ENCODE measurements at regions not wholly inside any gene's neighbourhood (a gene's known extent, or its start where the extent isn't known, plus 50 kb on each side); places are given as distances from the start of the nearest gene placed in this dataset.
"Not testable (repeated sequence)": the region's sequence is repeated elsewhere in the genome, so short reads cannot be mapped to it uniquely, and the experiment has no call there.

GRCh38 chr12:25352083-25352918 lies 101.6 kb upstream of the KRAS start:
- H3K4me3 ChIP-seq (ENCODE audit: low read depth, low read length), result no peak overlapping the region
- no peak for TF ChIP-seq POLR2A (IDR thresholded peaks at IDR 0.05; ENCODE audit: extremely low read depth, insufficient read length)
- no peak for TF ChIP-seq MAX (IDR thresholded peaks at IDR 0.05; ENCODE audit: low read depth, low read length)
- TF ChIP-seq CTCF (IDR thresholded peaks at IDR 0.05; ENCODE audit: low read depth, low read length), result no peak
- no peak for TF ChIP-seq MYC (IDR thresholded peaks at IDR 0.05; ENCODE audit: low read depth, low read length)

GRCh38 chr12:25348593-25348895 lies 97.8 kb upstream of the KRAS start:
- TF ChIP-seq POLR2A (IDR thresholded peaks at IDR 0.05; ENCODE audit: extremely low read depth, insufficient read length), result no peak
- no peak for TF ChIP-seq CTCF (IDR thresholded peaks at IDR 0.05; ENCODE audit: low read depth, low read length)
- TF ChIP-seq MAX (IDR thresholded peaks at IDR 0.05; ENCODE audit: low read depth, low read length), result no peak
- no peak for TF ChIP-seq MYC (IDR thresholded peaks at IDR 0.05; ENCODE audit: low read depth, low read length)
- H3K4me3 ChIP-seq (ENCODE audit: low read depth, low read length), result no peak overlapping the region
- DNase-seq (ENCODE audit: low read depth), result no peak

More at GRCh38 chr12:25352083-25352918, 101.6 kb upstream of the KRAS start:
- no peak for DNase-seq (ENCODE audit: low read depth)

GRCh38 chr12:25347716-25348592 lies 97.2 kb upstream of the KRAS start:
- no peak overlapping the region for H3K4me3 ChIP-seq (ENCODE audit: low read depth, low read length)
- no peak for TF ChIP-seq CTCF (IDR thresholded peaks at IDR 0.05; ENCODE audit: low read depth, low read length)
- peak; percentile 31 for DNase-seq (ENCODE audit: low read depth)

- H3K4me3 ChIP-seq (ENCODE audit: low read depth, low read length); DNase-seq (ENCODE audit: low read depth): not testable (repeated sequence)
Observed at GRCh38 chr12:25341877-25342276, 91.1 kb upstream of the KRAS start.

GRCh38 chr12:25337916-25338315 lies 87.2 kb upstream of the KRAS start:
- no peak for DNase-seq (ENCODE audit: low read depth)
- TF ChIP-seq CTCF (IDR thresholded peaks at IDR 0.05; ENCODE audit: low read depth, low read length) (no peak), MYC (IDR thresholded peaks at IDR 0.05; ENCODE audit: low read depth, low read length) (no peak), POLR2A (IDR thresholded peaks at IDR 0.05; ENCODE audit: extremely low read depth, insufficient read length) (no peak), MAX (IDR thresholded peaks at IDR 0.05; ENCODE audit: low read depth, low read length) (no peak)

GRCh38 chr12:25332143-25332542 lies 81.4 kb upstream of the KRAS start:
- TF ChIP-seq CTCF (IDR thresholded peaks at IDR 0.05; ENCODE audit: low read depth, low read length), result no peak
- TF ChIP-seq MAX (IDR thresholded peaks at IDR 0.05; ENCODE audit: low read depth, low read length), result no peak
- TF ChIP-seq POLR2A (IDR thresholded peaks at IDR 0.05; ENCODE audit: extremely low read depth, insufficient read length), result no peak
- no peak for TF ChIP-seq MYC (IDR thresholded peaks at IDR 0.05; ENCODE audit: low read depth, low read length)
- no peak overlapping the region for H3K4me3 ChIP-seq (ENCODE audit: low read depth, low read length)
- no peak for DNase-seq (ENCODE audit: low read depth)

More at GRCh38 chr12:25337916-25338315, 87.2 kb upstream of the KRAS start:
- H3K4me3 ChIP-seq (ENCODE audit: low read depth, low read length), result no peak overlapping the region
